Prostate gland (tissue), 2 donors: ENCODE measurements at regions not wholly inside any gene's neighbourhood (a gene's known extent, or its start where the extent isn't known, plus 50 kb on each side); places are given as distances from the start of the nearest gene placed in this dataset.

Experiments
- DNase-seq: peaks from one replicate; pipeline ENCODE4 v3.0.0-alpha.2; 2019; ENCODE audit warnings: low spot score
- H3K27ac ChIP-seq, 2 donors: fragments of 200-600 bp; sonication (generic); 2 replicates each; pipeline ENCODE4 v1.5.1; 2017 to 2019
- H3K27me3 ChIP-seq: fragments of 200-600 bp; sonication (generic); replicated peaks from 2 replicates; pipeline ENCODE4 v1.5.1; 2019; ENCODE audit not compliant: insufficient read depth
- H3K36me3 ChIP-seq, 2 donors: fragments of 200-600 bp; sonication (generic); 1 replicate in 1 of 2; 2 replicates in 1 of 2; pipeline versions ENCODE4 v1.5.1 to v1.8.1; 2017 to 2019
- H3K4me1 ChIP-seq: fragments of 200-600 bp; sonication (generic); replicated peaks from 2 replicates; pipeline ENCODE4 v1.5.1; 2019
- H3K4me3 ChIP-seq, 2 donors: fragments of 200-600 bp; sonication (generic); 2 replicates each; pipeline ENCODE4 v1.5.1; 2017 to 2019
- H3K9me3 ChIP-seq: fragments of 200-600 bp; sonication (generic); 2 replicates; pipeline ENCODE4 v1.5.1; 2017
- CTCF ChIP-seq, 4 experiments: fragments of 200-600 bp in 2 of 4; fragments of 450-650 bp in 2 of 4; sonication (generic) in 2 of 4; IDR thresholded peaks; 1 replicate in 3 of 4; 2 replicates in 1 of 4; pipeline ENCODE4 v1.5.1; 2016 to 2019; ENCODE audit warnings: antibody characterized with exemption in 4 of 4, mild to moderate bottlenecking in 2 of 4, moderate library complexity in 2 of 4
- POLR2A ChIP-seq: fragments of 450-650 bp; IDR thresholded peaks from one replicate; pipeline ENCODE4 v1.6.1; 2016; ENCODE audit warnings: antibody characterized with exemption, mild to moderate bottlenecking
- POLR2AphosphoS5 ChIP-seq: sonication (generic); formaldehyde crosslinking; IDR thresholded peaks from one replicate; pipeline ENCODE4 v1.6.1; 2017; ENCODE audit warnings: antibody characterized with exemption
- WGBS: methylation state at CpG from one replicate; pipeline ENCODE4 v1.1.5; 2018; 5-methylcytosine and 5-hydroxymethylcytosine counted together
- intact Hi-C: fragments of 100-400 bp; cut with DNase I; formaldehyde crosslinking; loops from one replicate; pipeline ENCODE4 v1.14.2; 2022

GRCh38 chr5:64110222-64110621 lies 55.4 kb upstream of the RNF180 start:
- WGBS = 91% methylated on average over 2 of the region's 2 CpGs
- intact Hi-C loops = no loop called here
- Histone ChIP-seq H3K9me3 (no peaks in the 10 kb centered on the region), H3K27me3 (no peaks in the 10 kb centered on the region), H3K4me3 (no peak overlapping the region), H3K27ac (no peak overlapping the region), H3K4me1 (no peaks in the 10 kb centered on the region), H3K36me3 (no peaks in the 10 kb centered on the region)
- DNase-seq = no peak
- no peak for TF ChIP-seq POLR2A
- TF ChIP-seq CTCF (IDR thresholded peaks at IDR 0.05) = no peak
- no peak for TF ChIP-seq POLR2AphosphoS5

- intact Hi-C loops = no loop called here
- TF ChIP-seq CTCF (IDR thresholded peaks at IDR 0.05) = no peak
- TF ChIP-seq POLR2A = no peak
- no peak for TF ChIP-seq POLR2AphosphoS5
- Histone ChIP-seq H3K27me3 (no peaks in the 10 kb centered on the region), H3K27ac (no peak overlapping the region), H3K9me3 (no peaks in the 10 kb centered on the region), H3K4me3 (no peak overlapping the region), H3K36me3 (no peaks in the 10 kb centered on the region), H3K4me1 (no peaks in the 10 kb centered on the region)
- 69% methylated on average over 4 of the region's 4 CpGs for WGBS
- DNase-seq = no peak
These were observed 57.0 kb upstream of the RNF180 start for GRCh38 chr5:64108674-64109073.

- intact Hi-C loops = no loop called here
- Histone ChIP-seq H3K9me3 (no peaks in the 10 kb centered on the region), H3K27ac (no peak overlapping the region), H3K27me3 (no peaks in the 10 kb centered on the region), H3K36me3 (no peaks in the 10 kb centered on the region), H3K4me1 (no peaks in the 10 kb centered on the region), H3K4me3 (no peak overlapping the region)
- no peak for DNase-seq
- no peak for TF ChIP-seq POLR2A
- TF ChIP-seq CTCF (IDR thresholded peaks at IDR 0.05) = no peak
- TF ChIP-seq POLR2AphosphoS5 = no peak
- WGBS = 9% methylated on average over 1 of the region's 1 CpG
These were observed 65.4 kb upstream of the RNF180 start for GRCh38 chr5:64100203-64100602.

- Histone ChIP-seq H3K4me1 (no peaks in the 10 kb centered on the region), H3K4me3 (no peak overlapping the region), H3K27me3 (no peaks in the 10 kb centered on the region), H3K9me3 (no peaks in the 10 kb centered on the region), H3K27ac (no peak overlapping the region), H3K36me3 (no peaks in the 10 kb centered on the region)
- TF ChIP-seq CTCF (IDR thresholded peaks at IDR 0.05) (no peak), POLR2A (no peak), POLR2AphosphoS5 (no peak)
- DNase-seq = no peak
- intact Hi-C loops = no loop called here
These were observed 68.9 kb upstream of the RNF180 start for GRCh38 chr5:64096771-64097170.

- H3K4me3 ChIP-seq = no peak overlapping the region
- no peaks in the 10 kb centered on the region for H3K9me3 ChIP-seq
- no peak for DNase-seq
- no peak for TF ChIP-seq POLR2A
- no peak for TF ChIP-seq CTCF (IDR thresholded peaks at IDR 0.05)
- 92% methylated on average over 8 of the region's 8 CpGs for WGBS
- H3K36me3 ChIP-seq = no peaks in the 10 kb centered on the region
- no peak overlapping the region for H3K27ac ChIP-seq
- intact Hi-C loops = loop anchor here (10.0 kb wide), 2 partner anchors 137 to 537 kb away; no protein-coding TSS in a partner anchor
- no peaks in the 10 kb centered on the region for H3K27me3 ChIP-seq
- no peaks in the 10 kb centered on the region for H3K4me1 ChIP-seq
These were observed 88.1 kb upstream of the RNF180 start for GRCh38 chr5:64077589-64077988.
